GM12875 (cell line): ENCODE measurements at regions not wholly inside any gene's neighbourhood (a gene's known extent, or its start where the extent isn't known, plus 50 kb on each side); places are given as distances from the start of the nearest gene placed in this dataset.
"Not testable (repeated sequence)": the region's sequence is repeated elsewhere in the genome, so short reads cannot be mapped to it uniquely, and the experiment has no call there.

Source experiments
- H3K4me3 ChIP-seq: one replicate; pipeline ENCODE4 v1.5.1; 2011; ENCODE audit warnings: low read depth, low read length, control low read depth
- CTCF ChIP-seq: IDR thresholded peaks from 2 replicates; pipeline ENCODE4 v1.5.1; 2011; ENCODE audit warnings: low read depth, mild to moderate bottlenecking, control low read depth, inconsistent platforms, low read length, moderate library complexity, borderline replicate concordance; ENCODE audit not compliant: insufficient read depth

- no peak for TF ChIP-seq CTCF
- H3K4me3 ChIP-seq: no peak overlapping the region
Measured at GRCh38 chr5:42989190-42989589, 50.9 kb downstream of the ANXA2R start.

- TF ChIP-seq CTCF: no peak
- no peak overlapping the region for H3K4me3 ChIP-seq
Measured at GRCh38 chr5:42988568-42988967, 51.6 kb downstream of the ANXA2R start.

GRCh38 chr5:42985129-42986037, 54.7 kb downstream of the ANXA2R start:
- no peak for TF ChIP-seq CTCF
- H3K4me3 ChIP-seq: no peak overlapping the region

- H3K4me3 ChIP-seq: no peak overlapping the region
- TF ChIP-seq CTCF: no peak
Measured at GRCh38 chr5:42984307-42984706, 55.8 kb downstream of the ANXA2R start.

GRCh38 chr5:42982107-42982622, 58.0 kb downstream of the ANXA2R start:
- H3K4me3 ChIP-seq: no peak overlapping the region
- TF ChIP-seq CTCF: no peak

GRCh38 chr5:42981417-42982106, 58.6 kb downstream of the ANXA2R start:
- not testable (repeated sequence) for H3K4me3 ChIP-seq

- not testable (repeated sequence) for H3K4me3 ChIP-seq
Measured at GRCh38 chr5:42981015-42981414, 59.1 kb downstream of the ANXA2R start.

GRCh38 chr5:42980391-42980790, 59.7 kb downstream of the ANXA2R start:
- not testable (repeated sequence) for H3K4me3 ChIP-seq

GRCh38 chr5:42979242-42979641, 60.9 kb downstream of the ANXA2R start:
- H3K4me3 ChIP-seq: not testable (repeated sequence)
